GM23338 (cell line): ENCODE measurements at regions not wholly inside any gene's neighbourhood (a gene's known extent, or its start where the extent isn't known, plus 50 kb on each side); places are given as distances from the start of the nearest gene placed in this dataset.
A peak's percentile ranks its signal among the peaks of the same experiment; 100 is the strongest.

Source experiments
- ATAC-seq: fragments of 200-7000 bp; cut with Tn5 transposase; 3 replicates; pipeline ENCODE4 v1.9.1; 2020
- DNase-seq: peaks from one replicate; pipeline ENCODE4 v3.0.0-alpha.2; 2015; ENCODE audit warnings: low spot score
- H2AFZ ChIP-seq: fragments of 200-600 bp; sonication (generic); 2 replicates; pipeline ENCODE4 v1.8.0; 2016; ENCODE audit warnings: antibody characterized with exemption, mild to moderate bottlenecking, moderate library complexity
- H3F3A ChIP-seq: fragments of 200-600 bp; sonication (generic); replicated peaks from 2 replicates; pipeline ENCODE4 v1.8.0; 2017; ENCODE audit warnings: antibody characterized with exemption, mixed run types, low read depth
- H3K27ac ChIP-seq: fragments of 200-600 bp; sonication (generic); 2 replicates; pipeline ENCODE4 v1.6.1; 2016; ENCODE audit warnings: low read depth
- H3K27me3 ChIP-seq: fragments of 200-600 bp; sonication (generic); 2 replicates; pipeline ENCODE4 v1.8.0; 2016; ENCODE audit warnings: mild to moderate bottlenecking, mixed run types, moderate library complexity; ENCODE audit not compliant: insufficient read depth
- H3K36me3 ChIP-seq: fragments of 200-600 bp; sonication (generic); 2 replicates; pipeline ENCODE4 v1.8.0; 2016; ENCODE audit warnings: mild to moderate bottlenecking; ENCODE audit not compliant: insufficient read depth
- H3K4me1 ChIP-seq: fragments of 200-600 bp; sonication (generic); 2 replicates; pipeline ENCODE4 v1.8.0; 2016; ENCODE audit warnings: mild to moderate bottlenecking, moderate library complexity; ENCODE audit not compliant: insufficient read depth
- H3K4me2 ChIP-seq: fragments of 200-600 bp; sonication (generic); 2 replicates; pipeline ENCODE4 v1.7.1; 2017; ENCODE audit warnings: mixed run types
- H3K4me3 ChIP-seq: fragments of 200-600 bp; sonication (generic); 2 replicates; pipeline ENCODE4 v1.6.1; 2016; ENCODE audit warnings: mixed run types
- H3K79me2 ChIP-seq: fragments of 200-600 bp; sonication (generic); replicated peaks from 2 replicates; pipeline ENCODE4 v1.8.0; 2017; ENCODE audit warnings: mild to moderate bottlenecking; ENCODE audit not compliant: insufficient read depth
- H3K9me2 ChIP-seq: fragments of 200-600 bp; sonication (generic); 2 replicates; pipeline ENCODE4 v1.8.0; 2017; ENCODE audit not compliant: insufficient read depth
- H4K20me1 ChIP-seq: fragments of 200-600 bp; sonication (generic); replicated peaks from 2 replicates; pipeline ENCODE4 v1.8.0; 2017; ENCODE audit warnings: mild to moderate bottlenecking; ENCODE audit not compliant: insufficient read depth
- H3K27ac Mint-ChIP-seq: 2 replicates; pipeline ENCODE4 v1.8.0; 2020; ENCODE audit warnings: inconsistent platforms, mild to moderate bottlenecking, moderate library complexity, mixed read lengths
- H3K27me3 Mint-ChIP-seq: 3 replicates; pipeline ENCODE4 v1.8.0; 2022; ENCODE audit warnings: low read depth, mild to moderate bottlenecking, moderate library complexity, mixed read lengths, inconsistent platforms; ENCODE audit not compliant: insufficient read depth, poor library complexity
- H3K36me3 Mint-ChIP-seq: 3 replicates; pipeline ENCODE4 v1.8.0; 2021; ENCODE audit warnings: low read depth, mild to moderate bottlenecking, inconsistent platforms, moderate library complexity, mixed read lengths
- H3K4me1 Mint-ChIP-seq: 3 replicates; pipeline ENCODE4 v1.8.0; 2020; ENCODE audit warnings: mild to moderate bottlenecking, inconsistent platforms, mixed read lengths
- H3K4me3 Mint-ChIP-seq: 3 replicates; pipeline ENCODE4 v1.8.0; 2021; ENCODE audit warnings: moderate library complexity, mild to moderate bottlenecking, inconsistent platforms, mixed read lengths
- H3K9me3 Mint-ChIP-seq: 3 replicates; pipeline ENCODE4 v1.8.0; 2020; ENCODE audit warnings: moderate library complexity, mild to moderate bottlenecking, inconsistent platforms, mixed read lengths
- CTCF ChIP-seq, 2 experiments: fragments of 200-600 bp in 1 of 2; sonication (generic) in 1 of 2; conservative IDR thresholded peaks; 2 replicates each; pipeline versions ENCODE4 v1.5.1 to v1.6.1; 2016 to 2017; ENCODE audit warnings: antibody characterized with exemption in 2 of 2, low read depth in 2 of 2, mild to moderate bottlenecking in 2 of 2, moderate library complexity in 1 of 2
- EZH2 ChIP-seq: fragments of 200-600 bp; sonication (generic); IDR thresholded peaks from one replicate; pipeline ENCODE4 v1.8.0; 2017; ENCODE audit warnings: antibody characterized with exemption, mild to moderate bottlenecking, low read depth; ENCODE audit not compliant: unreplicated experiment
- EZH2phosphoT487 ChIP-seq: fragments of 200-600 bp; sonication (generic); IDR thresholded peaks from one replicate; pipeline ENCODE4 v1.8.1; 2018; ENCODE audit warnings: antibody characterized with exemption; ENCODE audit not compliant: unreplicated experiment
- JUNB ChIP-seq: IDR thresholded peaks from one replicate; pipeline ENCODE4 v1.6.1; 2016; ENCODE audit warnings: antibody characterized with exemption; ENCODE audit not compliant: unreplicated experiment
- NANOG ChIP-seq: IDR thresholded peaks from 2 replicates; pipeline ENCODE4 v1.6.1; 2016; ENCODE audit warnings: antibody characterized with exemption, borderline replicate concordance
- POLR2AphosphoS5 ChIP-seq: IDR thresholded peaks from 2 replicates; pipeline ENCODE4 v1.6.1; 2016; ENCODE audit warnings: antibody characterized with exemption, low read depth
- STAT1 ChIP-seq: IDR thresholded peaks from one replicate; pipeline ENCODE4 v1.6.1; 2016; ENCODE audit warnings: antibody characterized with exemption; ENCODE audit not compliant: unreplicated experiment
- ZNF114 ChIP-seq: fragments of 250-450 bp; sonication (Bioruptor Pico); IDR thresholded peaks from 2 replicates; pipeline ENCODE4 v1.5.0; 2020; ENCODE audit warnings: mild to moderate bottlenecking, moderate library complexity
- ZNF331 ChIP-seq: fragments of 250-450 bp; sonication (Bioruptor Pico); IDR thresholded peaks from 2 replicates; pipeline ENCODE4 v1.5.0; 2020; ENCODE audit warnings: low read depth, mild to moderate bottlenecking, moderate library complexity
- TF ChIP-seq, protein P1 (sequence below): IDR thresholded peaks from 2 replicates; pipeline ENCODE4 v1.6.1; 2016; ENCODE audit warnings: antibody characterized with exemption
- TF ChIP-seq, protein P2 (sequence below): IDR thresholded peaks from one replicate; pipeline ENCODE4 v1.6.1; 2018; ENCODE audit warnings: antibody characterized with exemption; ENCODE audit not compliant: unreplicated experiment

- Mint-ChIP-seq H3K4me3 (no peak overlapping the region), H3K36me3 (no peaks in the 10 kb centered on the region), H3K27ac (no peak overlapping the region), H3K9me3 (no peaks in the 10 kb centered on the region), H3K4me1 (peaks cover 7% of the 10 kb centered on the region), H3K27me3 (peaks cover 2% of the 10 kb centered on the region)
- no peaks in the 10 kb centered on the region for H3F3A ChIP-seq
- no peak overlapping the region for H3K4me2 ChIP-seq
- H3K27ac ChIP-seq, result no peak overlapping the region
- H3K9me2 ChIP-seq, result no peaks in the 10 kb centered on the region
- no peak overlapping the region for H3K4me3 ChIP-seq
- DNase-seq (no peak), ATAC-seq (no peak)
- no peaks in the 10 kb centered on the region for H3K27me3 ChIP-seq
- no peaks in the 10 kb centered on the region for H3K4me1 ChIP-seq
- H3K79me2 ChIP-seq, result no peaks in the 10 kb centered on the region
- no peaks in the 10 kb centered on the region for H3K36me3 ChIP-seq
- H4K20me1 ChIP-seq, result no peaks in the 10 kb centered on the region
- TF ChIP-seq CTCF (conservative IDR thresholded peaks at IDR 0.05; ENCODE audit: low read depth in 2 of 2) (no peak), ZNF114 (CRISPR knock-in tag) (no peak), EZH2phosphoT487 (no peak)
- TF ChIP-seq, protein P1, sequence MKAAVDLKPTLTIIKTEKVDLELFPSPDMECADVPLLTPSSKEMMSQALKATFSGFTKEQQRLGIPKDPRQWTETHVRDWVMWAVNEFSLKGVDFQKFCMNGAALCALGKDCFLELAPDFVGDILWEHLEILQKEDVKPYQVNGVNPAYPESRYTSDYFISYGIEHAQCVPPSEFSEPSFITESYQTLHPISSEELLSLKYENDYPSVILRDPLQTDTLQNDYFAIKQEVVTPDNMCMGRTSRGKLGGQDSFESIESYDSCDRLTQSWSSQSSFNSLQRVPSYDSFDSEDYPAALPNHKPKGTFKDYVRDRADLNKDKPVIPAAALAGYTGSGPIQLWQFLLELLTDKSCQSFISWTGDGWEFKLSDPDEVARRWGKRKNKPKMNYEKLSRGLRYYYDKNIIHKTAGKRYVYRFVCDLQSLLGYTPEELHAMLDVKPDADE, result no peak
- TF ChIP-seq, protein P2, sequence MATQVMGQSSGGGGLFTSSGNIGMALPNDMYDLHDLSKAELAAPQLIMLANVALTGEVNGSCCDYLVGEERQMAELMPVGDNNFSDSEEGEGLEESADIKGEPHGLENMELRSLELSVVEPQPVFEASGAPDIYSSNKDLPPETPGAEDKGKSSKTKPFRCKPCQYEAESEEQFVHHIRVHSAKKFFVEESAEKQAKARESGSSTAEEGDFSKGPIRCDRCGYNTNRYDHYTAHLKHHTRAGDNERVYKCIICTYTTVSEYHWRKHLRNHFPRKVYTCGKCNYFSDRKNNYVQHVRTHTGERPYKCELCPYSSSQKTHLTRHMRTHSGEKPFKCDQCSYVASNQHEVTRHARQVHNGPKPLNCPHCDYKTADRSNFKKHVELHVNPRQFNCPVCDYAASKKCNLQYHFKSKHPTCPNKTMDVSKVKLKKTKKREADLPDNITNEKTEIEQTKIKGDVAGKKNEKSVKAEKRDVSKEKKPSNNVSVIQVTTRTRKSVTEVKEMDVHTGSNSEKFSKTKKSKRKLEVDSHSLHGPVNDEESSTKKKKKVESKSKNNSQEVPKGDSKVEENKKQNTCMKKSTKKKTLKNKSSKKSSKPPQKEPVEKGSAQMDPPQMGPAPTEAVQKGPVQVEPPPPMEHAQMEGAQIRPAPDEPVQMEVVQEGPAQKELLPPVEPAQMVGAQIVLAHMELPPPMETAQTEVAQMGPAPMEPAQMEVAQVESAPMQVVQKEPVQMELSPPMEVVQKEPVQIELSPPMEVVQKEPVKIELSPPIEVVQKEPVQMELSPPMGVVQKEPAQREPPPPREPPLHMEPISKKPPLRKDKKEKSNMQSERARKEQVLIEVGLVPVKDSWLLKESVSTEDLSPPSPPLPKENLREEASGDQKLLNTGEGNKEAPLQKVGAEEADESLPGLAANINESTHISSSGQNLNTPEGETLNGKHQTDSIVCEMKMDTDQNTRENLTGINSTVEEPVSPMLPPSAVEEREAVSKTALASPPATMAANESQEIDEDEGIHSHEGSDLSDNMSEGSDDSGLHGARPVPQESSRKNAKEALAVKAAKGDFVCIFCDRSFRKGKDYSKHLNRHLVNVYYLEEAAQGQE, result no peak
- H2AFZ ChIP-seq, result no peak overlapping the region
Observed at GRCh38 chr1:216903382-216903740, 180.1 kb upstream of the ESRRG start.

- Histone ChIP-seq H3F3A (no peaks in the 10 kb centered on the region), H4K20me1 (no peaks in the 10 kb centered on the region), H2AFZ (0 out of 2 replicates have a peak overlapping the region, but pooled peaks have one; percentile 32), H3K9me2 (0 out of 2 replicates have a peak, but pooled peaks cover 3% of the 10 kb centered on the region), H3K79me2 (no peaks in the 10 kb centered on the region), H3K4me3 (no peak overlapping the region), H3K4me2 (no peak overlapping the region), H3K27ac (no peak overlapping the region), H3K27me3 (no peaks in the 10 kb centered on the region), H3K36me3 (no peaks in the 10 kb centered on the region), H3K4me1 (no peaks in the 10 kb centered on the region)
- no peak for DNase-seq
- H3K27ac Mint-ChIP-seq, result no peak overlapping the region
- H3K9me3 Mint-ChIP-seq, result no peaks in the 10 kb centered on the region
- no peaks in the 10 kb centered on the region for H3K36me3 Mint-ChIP-seq
- ATAC-seq, result no peak
- peaks cover 7% of the 10 kb centered on the region for H3K4me1 Mint-ChIP-seq
- no peak overlapping the region for H3K4me3 Mint-ChIP-seq
- TF ChIP-seq JUNB (no peak), NANOG (no peak), ZNF331 (CRISPR knock-in tag) (no peak), POLR2AphosphoS5 (no peak), EZH2phosphoT487 (no peak), EZH2 (no peak), STAT1 (no peak)
- TF ChIP-seq, protein P2, result no peak
- H3K27me3 Mint-ChIP-seq, result peaks cover 4% of the 10 kb centered on the region
Observed at GRCh38 chr1:216902669-216903381, 179.6 kb upstream of the ESRRG start.
